Panc1 (cell line): ENCODE measurements at regions not wholly inside any gene's neighbourhood (a gene's known extent, or its start where the extent isn't known, plus 50 kb on each side); places are given as distances from the start of the nearest gene placed in this dataset.

Experiments
- ATAC-seq: fragments of 200-7000 bp; cut with Tn5 transposase; 2 replicates; pipeline ENCODE4 v1.9.1; 2020; ENCODE audit warnings: mild to moderate bottlenecking, moderate library complexity
- BruUV-seq: library from RNA; stranded (reverse); fragments of 400-500 nt; replicated peaks from 2 replicates; lab custom pipeline; 2021; lab: Mats Ljungman, UMichigan
- CTCF ChIA-PET: fragments of 300-600 bp; sonication (Branson Sonifier 250); formaldehyde crosslinking; loops from one replicate; lab custom pipeline; 2022; ENCODE audit warnings: antibody characterized with exemption; lab: Charles Lee
- POLR2A ChIA-PET: fragments of 300-600 bp; sonication (Branson Sonifier 250); formaldehyde crosslinking; loops from one replicate; lab custom pipeline; 2022; ENCODE audit warnings: antibody characterized with exemption; lab: Charles Lee
- DNase-seq: peaks from one replicate; pipeline ENCODE4 v3.0.0-alpha.2; 2010; ENCODE audit warnings: low read depth, low spot score
- H3K27ac ChIP-seq: 2 replicates; pipeline ENCODE4 v1.5.1; 2011; ENCODE audit warnings: mild to moderate bottlenecking, low read length, inconsistent platforms
- H3K27me3 ChIP-seq: fragments of 200-500 bp; sonication (Bioruptor generic); 2 replicates; pipeline ENCODE4 v1.6.0; 2014; ENCODE audit warnings: low read length, inconsistent platforms; ENCODE audit not compliant: control insufficient read depth, insufficient read depth
- H3K36me3 ChIP-seq: fragments of 200-500 bp; sonication (Bioruptor generic); 2 replicates; pipeline ENCODE4 v1.5.1; 2014; ENCODE audit warnings: inconsistent platforms, mild to moderate bottlenecking, low read length, moderate library complexity; ENCODE audit not compliant: control insufficient read depth, insufficient read depth
- H3K4me1 ChIP-seq: 2 replicates; pipeline ENCODE4 v1.5.1; 2011; ENCODE audit warnings: inconsistent platforms, mild to moderate bottlenecking, low read length, moderate library complexity; ENCODE audit not compliant: control insufficient read depth, insufficient read depth
- H3K4me3 ChIP-seq, 2 experiments: 2 replicates each; pipeline ENCODE4 v1.5.1; 2011 to 2012; ENCODE audit warnings: low read depth in 2 of 2, low read length in 2 of 2, mild to moderate bottlenecking in 2 of 2, inconsistent platforms in 1 of 2, moderate library complexity in 1 of 2
- H3K9me3 ChIP-seq: fragments of 200-500 bp; sonication (Bioruptor generic); 2 replicates; pipeline ENCODE4 v1.5.1; 2014; ENCODE audit warnings: low read depth, mild to moderate bottlenecking, inconsistent platforms, low read length, moderate library complexity; ENCODE audit not compliant: control insufficient read depth, insufficient read depth
- CTCF ChIP-seq: fragments of 450-650 bp; IDR thresholded peaks from 2 replicates; pipeline ENCODE4 v1.5.1; 2017; ENCODE audit warnings: mild to moderate bottlenecking
- POLR2AphosphoS5 ChIP-seq: IDR thresholded peaks from 2 replicates; pipeline ENCODE4 v1.6.1; 2012; ENCODE audit warnings: mild to moderate bottlenecking, low read depth, low read length, moderate library complexity
- REST ChIP-seq, 2 experiments: IDR thresholded peaks; 2 replicates each; pipeline ENCODE4 v1.6.1; 2011 to 2012; ENCODE audit warnings: low read depth in 2 of 2, control low read depth in 1 of 2, low read length in 1 of 2, mild to moderate bottlenecking in 1 of 2, moderate library complexity in 1 of 2; ENCODE audit not compliant: insufficient read depth in 1 of 2
- SIN3A ChIP-seq: IDR thresholded peaks from 2 replicates; pipeline ENCODE4 v1.6.1; 2012; ENCODE audit warnings: low read depth, mild to moderate bottlenecking, low read length, moderate library complexity, borderline replicate concordance; ENCODE audit not compliant: insufficient read depth
- TCF7L2 ChIP-seq: IDR thresholded peaks from 2 replicates; pipeline ENCODE4 v1.6.1; 2011; ENCODE audit warnings: mild to moderate bottlenecking, low read depth, low read length, inconsistent platforms
- in situ Hi-C: cut with HindIII; loops from 2 replicates; pipeline ENCODE4 v1.10.0; 2016; ENCODE audit warnings: low sequenced_read_pairs, low pct_unique_long_range_greater_than_20kb
- intact Hi-C: fragments of 100-400 bp; cut with micrococcal nuclease; formaldehyde crosslinking; loops from one replicate; pipeline ENCODE4 v1.10.0; 2022; ENCODE audit not compliant: unreplicated experiment

- ChIA-PET POLR2A (no interaction called here), CTCF (no interaction called here)
- no peak for DNase-seq
- intact Hi-C loops: no loop called here
- Histone ChIP-seq H3K9me3 (no peaks in the 10 kb centered on the region), H3K27me3 (no peaks in the 10 kb centered on the region), H3K4me1 (no peaks in the 10 kb centered on the region), H3K27ac (no peak overlapping the region), H3K36me3 (no peaks in the 10 kb centered on the region), H3K4me3 (no peak overlapping the region)
- BruUV-seq: no TSS peak
- TF ChIP-seq TCF7L2 (no peak), REST (IDR thresholded peaks at IDR 0.05; ENCODE audit: insufficient read depth in 1 of 2, low read depth in 2 of 2, low read length in 1 of 2) (no peak), CTCF (no peak)
- ATAC-seq: no peak
- in situ Hi-C loops: no loop called here
Observed at GRCh38 chr4:177860171-177860570, 417.9 kb upstream of the AGA start.

GRCh38 chr4:177861551-177862094 is 419.4 kb upstream of the AGA start:
- Histone ChIP-seq H3K27ac (no peak overlapping the region), H3K4me1 (no peaks in the 10 kb centered on the region), H3K27me3 (no peaks in the 10 kb centered on the region), H3K36me3 (no peaks in the 10 kb centered on the region), H3K4me3 (no peak overlapping the region), H3K9me3 (no peaks in the 10 kb centered on the region)
- intact Hi-C loops: no loop called here
- CTCF ChIA-PET: no interaction called here
- no peak for DNase-seq
- TF ChIP-seq TCF7L2 (no peak), SIN3A (no peak), CTCF (no peak), POLR2AphosphoS5 (no peak), REST (IDR thresholded peaks at IDR 0.05; ENCODE audit: insufficient read depth in 1 of 2, low read depth in 2 of 2, low read length in 1 of 2) (no peak)
- no peak for ATAC-seq
- no TSS peak for BruUV-seq
- in situ Hi-C loops: no loop called here
- POLR2A ChIA-PET: no interaction called here
